ENCODE measurements at regions not wholly inside any gene's neighbourhood (a gene's known extent, or its start where the extent isn't known, plus 50 kb on each side); places are given as distances from the start of the nearest gene placed in this dataset.

- no peak overlapping the region for H3K27ac ChIP-seq
- POLR2A ChIA-PET (ENCODE audit: low non-redundant PET): no interaction called here
- no peak for DNase-seq (ENCODE audit: low spot score)
- CTCF ChIA-PET: interaction anchor here (0.7 kb wide), 1 partner anchor 266 kb away, joined by 5 read pairs; no protein-coding TSS in a partner anchor
- TF ChIP-seq CTCF (conservative IDR thresholded peaks at IDR 0.05; ENCODE audit: low read depth): no peak
Measured at GRCh38 chr9:88657893-88658292, 122.9 kb downstream of the NXNL2 start.

- TF ChIP-seq CTCF (conservative IDR thresholded peaks at IDR 0.05; ENCODE audit: low read depth): no peak
- ChIA-PET CTCF (interaction anchor here (0.7 kb wide), 1 partner anchor 265 kb away, joined by 5 read pairs; no protein-coding TSS in a partner anchor), POLR2A (ENCODE audit: low non-redundant PET) (no interaction called here)
- H3K27ac ChIP-seq: no peak overlapping the region; the same call in 1 of the 2 replicates
- DNase-seq (ENCODE audit: low spot score): peak; percentile 28
Measured at GRCh38 chr9:88658311-88658822, 123.4 kb downstream of the NXNL2 start.

GRCh38 chr9:88659126-88659525 is 124.1 kb downstream of the NXNL2 start:
- CTCF ChIA-PET: no interaction called here
- peak; percentile 54 for DNase-seq (ENCODE audit: low spot score)
- POLR2A ChIA-PET (ENCODE audit: low non-redundant PET): no interaction called here
- H3K27ac ChIP-seq: no peak overlapping the region
- no peak for TF ChIP-seq CTCF (conservative IDR thresholded peaks at IDR 0.05; ENCODE audit: low read depth)

- no peak overlapping the region for H3K27ac ChIP-seq
- ChIA-PET POLR2A (ENCODE audit: low non-redundant PET) (no interaction called here), CTCF (interaction anchor here (0.6 kb wide), 3 partner anchors 340 to 1289 kb away, joined by 3 to 4 read pairs (median 3); no protein-coding TSS in a partner anchor)
- no peak for DNase-seq (ENCODE audit: low spot score)
- no peak for TF ChIP-seq CTCF (conservative IDR thresholded peaks at IDR 0.05; ENCODE audit: low read depth)
Measured at GRCh38 chr9:88660611-88661010, 125.6 kb downstream of the NXNL2 start.

GRCh38 chr9:88661759-88662158 is 126.8 kb downstream of the NXNL2 start:
- CTCF ChIA-PET: interaction anchor here (0.5 kb wide), 1 partner anchor 339 kb away, joined by 3 read pairs; no protein-coding TSS in a partner anchor
- no peak overlapping the region for H3K27ac ChIP-seq
- TF ChIP-seq CTCF (conservative IDR thresholded peaks at IDR 0.05; ENCODE audit: low read depth): no peak
- POLR2A ChIA-PET (ENCODE audit: low non-redundant PET): no interaction called here
- no peak for DNase-seq (ENCODE audit: low spot score)

- ChIA-PET POLR2A (ENCODE audit: low non-redundant PET) (no interaction called here), CTCF (interaction anchor here (0.6 kb wide), 2 partner anchors 16 to 22 kb away, joined by 3 read pairs; no protein-coding TSS in a partner anchor)
- DNase-seq (ENCODE audit: low spot score): no peak
- no peak for TF ChIP-seq CTCF (conservative IDR thresholded peaks at IDR 0.05; ENCODE audit: low read depth)
- H3K27ac ChIP-seq: no peak overlapping the region
Measured at GRCh38 chr9:88663771-88664419, 128.9 kb downstream of the NXNL2 start.

Measured in RWPE1 (cell line).